Hepatocyte (in vitro differentiated cells): ENCODE measurements at regions not wholly inside any gene's neighbourhood (a gene's known extent, or its start where the extent isn't known, plus 50 kb on each side); places are given as distances from the start of the nearest gene placed in this dataset.

Experiments
- EZH2 ChIP-seq: fragments of 200-600 bp; sonication (generic); IDR thresholded peaks from 2 replicates; pipeline ENCODE4 v1.6.1; 2016; ENCODE audit warnings: antibody characterized with exemption, mild to moderate bottlenecking, borderline replicate concordance
- EZH2phosphoT487 ChIP-seq: fragments of 200-600 bp; sonication (generic); IDR thresholded peaks from one replicate; pipeline ENCODE4 v1.6.1; 2018; ENCODE audit warnings: antibody characterized with exemption, mild to moderate bottlenecking, low read depth, moderate library complexity; ENCODE audit not compliant: unreplicated experiment, severe bottlenecking
- TF ChIP-seq, protein P1 (sequence below): fragments of 200-600 bp; sonication (generic); IDR thresholded peaks from 2 replicates; pipeline ENCODE4 v1.5.1; 2016; ENCODE audit warnings: antibody characterized with exemption, mild to moderate bottlenecking; ENCODE audit not compliant: poor library complexity

DNA sequence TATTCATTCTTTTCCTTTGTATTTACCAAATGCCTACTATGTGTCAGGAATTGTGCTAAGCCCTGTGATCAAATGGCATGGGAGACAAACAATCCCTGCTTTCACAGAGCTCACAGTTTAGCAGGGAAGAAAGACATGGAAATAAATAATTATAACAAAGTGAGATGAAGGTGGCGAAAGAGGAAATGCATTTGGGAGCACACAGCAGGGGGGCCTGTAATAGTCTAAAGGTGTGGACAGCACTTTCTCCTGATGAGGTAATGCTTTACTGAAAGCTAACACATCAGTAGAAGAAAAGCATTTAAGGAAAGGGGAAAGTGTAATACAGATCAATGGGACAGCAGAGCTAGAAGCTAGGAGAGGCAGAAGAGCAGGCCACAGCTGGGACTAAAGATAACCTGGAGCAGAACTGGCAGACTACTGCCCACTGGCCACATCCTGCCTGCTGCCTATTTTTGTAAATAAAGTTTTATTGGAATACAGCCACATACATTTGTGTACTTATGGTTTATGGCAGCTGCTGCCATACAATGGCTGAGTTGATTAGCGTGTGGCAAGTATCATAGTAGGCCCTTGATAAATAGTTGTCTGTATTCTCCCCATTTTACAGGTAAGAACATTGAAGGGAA is 67.1 kb upstream of the TAPT1 start:
- TF ChIP-seq, protein P1, sequence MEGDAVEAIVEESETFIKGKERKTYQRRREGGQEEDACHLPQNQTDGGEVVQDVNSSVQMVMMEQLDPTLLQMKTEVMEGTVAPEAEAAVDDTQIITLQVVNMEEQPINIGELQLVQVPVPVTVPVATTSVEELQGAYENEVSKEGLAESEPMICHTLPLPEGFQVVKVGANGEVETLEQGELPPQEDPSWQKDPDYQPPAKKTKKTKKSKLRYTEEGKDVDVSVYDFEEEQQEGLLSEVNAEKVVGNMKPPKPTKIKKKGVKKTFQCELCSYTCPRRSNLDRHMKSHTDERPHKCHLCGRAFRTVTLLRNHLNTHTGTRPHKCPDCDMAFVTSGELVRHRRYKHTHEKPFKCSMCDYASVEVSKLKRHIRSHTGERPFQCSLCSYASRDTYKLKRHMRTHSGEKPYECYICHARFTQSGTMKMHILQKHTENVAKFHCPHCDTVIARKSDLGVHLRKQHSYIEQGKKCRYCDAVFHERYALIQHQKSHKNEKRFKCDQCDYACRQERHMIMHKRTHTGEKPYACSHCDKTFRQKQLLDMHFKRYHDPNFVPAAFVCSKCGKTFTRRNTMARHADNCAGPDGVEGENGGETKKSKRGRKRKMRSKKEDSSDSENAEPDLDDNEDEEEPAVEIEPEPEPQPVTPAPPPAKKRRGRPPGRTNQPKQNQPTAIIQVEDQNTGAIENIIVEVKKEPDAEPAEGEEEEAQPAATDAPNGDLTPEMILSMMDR = no peak
- TF ChIP-seq EZH2phosphoT487 = no peak
- no peak for TF ChIP-seq EZH2
